GM23338 (cell line): ENCODE measurements at regions not wholly inside any gene's neighbourhood (a gene's known extent, or its start where the extent isn't known, plus 50 kb on each side); places are given as distances from the start of the nearest gene placed in this dataset.
"Not testable (repeated sequence)": the region's sequence is repeated elsewhere in the genome, so short reads cannot be mapped to it uniquely, and the experiment has no call there.

ENCODE experiments used
- CTCF ChIP-seq, 2 experiments: fragments of 200-600 bp in 1 of 2; sonication (generic) in 1 of 2; conservative IDR thresholded peaks; 2 replicates each; pipeline versions ENCODE4 v1.5.1 to v1.6.1; 2016 to 2017; ENCODE audit warnings: antibody characterized with exemption in 2 of 2, low read depth in 2 of 2, mild to moderate bottlenecking in 2 of 2, moderate library complexity in 1 of 2
- EZH2phosphoT487 ChIP-seq: fragments of 200-600 bp; sonication (generic); IDR thresholded peaks from one replicate; pipeline ENCODE4 v1.8.1; 2018; ENCODE audit warnings: antibody characterized with exemption; ENCODE audit not compliant: unreplicated experiment
- POLR2AphosphoS5 ChIP-seq: IDR thresholded peaks from 2 replicates; pipeline ENCODE4 v1.6.1; 2016; ENCODE audit warnings: antibody characterized with exemption, low read depth

GRCh38 chr3:124651416-124651815 is 78.8 kb upstream of the UMPS start:
- not testable (repeated sequence) for TF ChIP-seq CTCF (conservative IDR thresholded peaks at IDR 0.05; ENCODE audit: low read depth in 2 of 2); POLR2AphosphoS5; EZH2phosphoT487
